Neural crest cell (in vitro differentiated cells): ENCODE measurements at regions not wholly inside any gene's neighbourhood (a gene's known extent, or its start where the extent isn't known, plus 50 kb on each side); places are given as distances from the start of the nearest gene placed in this dataset.

ENCODE experiments used
- DNase-seq: peaks from one replicate; pipeline ENCODE4 v3.0.0; 2021; ENCODE audit warnings: low read depth, mixed read lengths, low spot score
- H3K27ac Mint-ChIP-seq: one replicate; pipeline ENCODE4 v1.8.0; 2021; ENCODE audit warnings: mild to moderate bottlenecking, mixed read lengths; ENCODE audit not compliant: unreplicated experiment
- H3K27me3 Mint-ChIP-seq: 2 replicates; pipeline ENCODE4 v1.8.0; 2021; ENCODE audit warnings: low read depth, mild to moderate bottlenecking, mixed read lengths
- H3K36me3 Mint-ChIP-seq: 2 replicates; pipeline ENCODE4 v1.8.0; 2021; ENCODE audit warnings: low read depth, mild to moderate bottlenecking, mixed read lengths
- H3K4me1 Mint-ChIP-seq: 2 replicates; pipeline ENCODE4 v1.8.0; 2021; ENCODE audit warnings: mixed read lengths
- H3K4me3 Mint-ChIP-seq: one replicate; pipeline ENCODE4 v1.8.0; 2021; ENCODE audit warnings: mild to moderate bottlenecking, mixed read lengths
- H3K9me3 Mint-ChIP-seq: 2 replicates; pipeline ENCODE4 v1.8.0; 2021; ENCODE audit warnings: mixed read lengths
- TF ChIP-seq, protein P1 (sequence below): fragments of 200-600 bp; sonication (generic); conservative IDR thresholded peaks from 2 replicates; pipeline ENCODE4 v1.5.0; 2021; ENCODE audit warnings: antibody characterized with exemption, mild to moderate bottlenecking

DNA sequence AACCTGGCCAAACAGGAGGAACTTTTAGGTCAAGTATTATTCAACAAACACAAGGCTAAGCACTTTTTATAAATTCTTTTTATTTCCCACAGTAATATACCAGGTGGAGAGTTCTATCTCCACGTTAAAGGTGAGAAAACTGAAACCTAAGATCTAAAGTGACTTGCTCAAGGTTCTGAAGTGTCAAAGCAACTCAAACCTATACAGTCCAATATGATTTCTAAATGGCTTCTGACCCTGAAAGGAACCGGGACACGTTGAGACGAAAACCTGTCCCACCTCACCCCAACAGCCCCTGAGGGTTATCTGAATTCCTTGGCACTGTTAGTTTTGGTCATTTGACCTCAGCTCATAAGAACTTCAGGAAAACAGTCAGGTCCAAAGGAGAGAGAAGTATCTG, 814.5 kb upstream of the LRATD1 start:
- Mint-ChIP-seq H3K4me1 (no peaks in the 10 kb centered on the region), H3K27ac (no peak overlapping the region), H3K4me3 (no peak overlapping the region), H3K36me3 (no peaks in the 10 kb centered on the region), H3K9me3 (no peaks in the 10 kb centered on the region), H3K27me3 (no peaks in the 10 kb centered on the region)
- DNase-seq, result no peak
- TF ChIP-seq, protein P1, sequence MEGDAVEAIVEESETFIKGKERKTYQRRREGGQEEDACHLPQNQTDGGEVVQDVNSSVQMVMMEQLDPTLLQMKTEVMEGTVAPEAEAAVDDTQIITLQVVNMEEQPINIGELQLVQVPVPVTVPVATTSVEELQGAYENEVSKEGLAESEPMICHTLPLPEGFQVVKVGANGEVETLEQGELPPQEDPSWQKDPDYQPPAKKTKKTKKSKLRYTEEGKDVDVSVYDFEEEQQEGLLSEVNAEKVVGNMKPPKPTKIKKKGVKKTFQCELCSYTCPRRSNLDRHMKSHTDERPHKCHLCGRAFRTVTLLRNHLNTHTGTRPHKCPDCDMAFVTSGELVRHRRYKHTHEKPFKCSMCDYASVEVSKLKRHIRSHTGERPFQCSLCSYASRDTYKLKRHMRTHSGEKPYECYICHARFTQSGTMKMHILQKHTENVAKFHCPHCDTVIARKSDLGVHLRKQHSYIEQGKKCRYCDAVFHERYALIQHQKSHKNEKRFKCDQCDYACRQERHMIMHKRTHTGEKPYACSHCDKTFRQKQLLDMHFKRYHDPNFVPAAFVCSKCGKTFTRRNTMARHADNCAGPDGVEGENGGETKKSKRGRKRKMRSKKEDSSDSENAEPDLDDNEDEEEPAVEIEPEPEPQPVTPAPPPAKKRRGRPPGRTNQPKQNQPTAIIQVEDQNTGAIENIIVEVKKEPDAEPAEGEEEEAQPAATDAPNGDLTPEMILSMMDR, result no peak

GRCh38 chr2:13819896-13820295, 812.6 kb upstream of the LRATD1 start:
- Mint-ChIP-seq H3K27ac (no peak overlapping the region), H3K36me3 (no peaks in the 10 kb centered on the region), H3K9me3 (no peaks in the 10 kb centered on the region), H3K27me3 (no peaks in the 10 kb centered on the region), H3K4me1 (no peaks in the 10 kb centered on the region), H3K4me3 (no peak overlapping the region)
- TF ChIP-seq, protein P1, result no peak
- DNase-seq, result no peak

DNA sequence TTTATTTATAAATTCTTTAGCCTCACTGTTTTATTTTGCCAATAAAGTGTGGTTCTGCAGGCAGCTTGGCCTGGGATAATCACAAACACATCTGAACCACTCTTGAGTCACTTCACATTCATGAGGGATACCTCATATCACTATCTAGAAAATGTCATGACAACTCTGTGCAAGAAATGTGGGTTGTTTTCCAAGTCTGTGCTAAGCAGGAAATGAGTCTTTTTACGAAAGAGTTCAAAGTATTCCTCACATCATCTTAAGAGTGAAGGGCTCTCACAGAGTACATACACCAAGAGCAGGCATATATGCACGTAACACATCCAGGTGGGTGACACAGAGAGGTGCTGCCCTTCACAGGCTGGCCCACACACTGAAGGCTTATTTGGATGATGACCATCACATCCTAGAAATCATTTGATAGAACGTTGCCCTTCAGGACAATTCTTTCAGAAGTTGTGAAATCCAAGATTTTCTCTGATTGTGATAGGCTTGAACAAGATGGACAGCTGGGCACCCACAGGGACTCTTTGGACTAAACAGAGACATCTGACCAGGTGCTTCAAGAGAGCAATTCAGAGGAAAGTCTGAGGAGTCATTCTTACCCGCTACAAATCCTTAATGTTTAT, 811.1 kb upstream of the LRATD1 start:
- TF ChIP-seq, protein P1, result no peak
- Mint-ChIP-seq H3K36me3 (no peaks in the 10 kb centered on the region), H3K9me3 (no peaks in the 10 kb centered on the region), H3K4me3 (no peak overlapping the region), H3K27me3 (no peaks in the 10 kb centered on the region), H3K4me1 (no peaks in the 10 kb centered on the region), H3K27ac (no peak overlapping the region)
- no peak for DNase-seq

DNA sequence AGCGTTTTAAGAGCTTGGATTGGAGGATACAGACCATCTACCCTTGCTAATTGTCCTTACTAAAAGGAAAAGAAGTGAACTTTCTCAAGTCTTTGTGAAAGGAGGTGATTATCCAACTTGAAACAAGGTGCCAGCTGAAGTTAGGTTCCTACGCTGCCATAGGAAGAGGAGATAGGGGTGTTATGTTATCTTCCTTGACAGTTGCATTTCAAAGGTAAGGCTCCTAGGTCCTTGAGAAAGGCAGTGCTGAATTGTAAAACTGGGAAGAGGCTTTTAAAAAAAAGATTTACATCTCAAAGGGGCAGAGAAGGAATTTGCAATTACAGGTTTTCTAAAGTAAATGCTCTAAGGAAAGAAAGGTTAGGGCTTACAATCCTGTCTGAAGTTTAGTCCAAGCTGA, 810.2 kb upstream of the LRATD1 start:
- Mint-ChIP-seq H3K9me3 (no peaks in the 10 kb centered on the region), H3K4me3 (no peak overlapping the region), H3K27me3 (no peaks in the 10 kb centered on the region), H3K27ac (no peak overlapping the region), H3K36me3 (no peaks in the 10 kb centered on the region), H3K4me1 (no peaks in the 10 kb centered on the region)
- TF ChIP-seq, protein P1, result no peak
- no peak for DNase-seq

GRCh38 chr2:13826314-13826853, 806.1 kb upstream of the LRATD1 start:
- peaks cover 2% of the 10 kb centered on the region for H3K9me3 Mint-ChIP-seq

More at GRCh38 chr2:13826314-13826853, 806.1 kb upstream of the LRATD1 start:
- no peaks in the 10 kb centered on the region for H3K27me3 Mint-ChIP-seq
- no peak overlapping the region for H3K27ac Mint-ChIP-seq
- no peak overlapping the region for H3K4me3 Mint-ChIP-seq
- no peaks in the 10 kb centered on the region for H3K36me3 Mint-ChIP-seq
- no peaks in the 10 kb centered on the region for H3K4me1 Mint-ChIP-seq
- TF ChIP-seq, protein P1, result no peak
- no peak for DNase-seq
